Fibroblast of the conjunctiva (primary cell): ENCODE measurements at regions not wholly inside any gene's neighbourhood (a gene's known extent, or its start where the extent isn't known, plus 50 kb on each side); places are given as distances from the start of the nearest gene placed in this dataset.

ENCODE experiments used
- DNase-seq: peaks from one replicate; pipeline ENCODE4 v3.0.0-alpha.2; 2010; ENCODE audit warnings: low read depth

- peak; percentile 97 for DNase-seq
Measured at GRCh38 chr9:18393340-18394130, 80.4 kb upstream of the ADAMTSL1 start.

- no peak for DNase-seq
Measured at GRCh38 chr9:18394847-18395351, 79.1 kb upstream of the ADAMTSL1 start.

GRCh38 chr9:18396102-18396728 lies 77.7 kb upstream of the ADAMTSL1 start:
- DNase-seq = no peak

- DNase-seq = no peak
Measured at GRCh38 chr9:18397076-18397475, 76.9 kb upstream of the ADAMTSL1 start.

- DNase-seq = no peak
Measured at GRCh38 chr9:18398038-18398437, 75.9 kb upstream of the ADAMTSL1 start.

- DNase-seq = no peak
Measured at GRCh38 chr9:18404434-18405029, 69.4 kb upstream of the ADAMTSL1 start.

GRCh38 chr9:18405240-18405639 lies 68.7 kb upstream of the ADAMTSL1 start:
- DNase-seq = no peak

- no peak for DNase-seq
Measured at GRCh38 chr9:18410983-18411382, 63.0 kb upstream of the ADAMTSL1 start.

DNA sequence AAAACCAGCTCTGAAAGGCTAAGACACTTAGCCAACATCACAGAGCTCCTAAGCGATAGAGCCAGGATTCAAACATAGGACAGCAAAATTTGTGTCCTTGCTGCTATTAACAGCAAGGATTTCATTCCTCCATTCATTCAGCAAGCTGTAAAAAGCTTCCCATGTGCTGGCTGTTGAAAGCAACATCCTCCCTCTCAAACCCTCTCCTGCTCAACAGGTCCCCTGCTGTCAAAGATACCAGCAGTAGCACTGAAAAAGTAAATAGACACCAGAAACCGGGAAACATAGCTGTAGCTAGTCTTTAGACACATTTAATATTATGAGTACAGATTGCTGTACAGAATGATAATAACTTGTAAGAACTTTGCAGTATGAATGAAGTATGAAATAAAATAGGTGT lies 52.6 kb upstream of the ADAMTSL1 start:
- DNase-seq = no peak

GRCh38 chr9:18422296-18423036 lies 51.5 kb upstream of the ADAMTSL1 start:
- DNase-seq = no peak

- no peak for DNase-seq
Measured at GRCh38 chr9:18423791-18424531, 50.0 kb upstream of the ADAMTSL1 start.
